Mesenchymal stem cell (in vitro differentiated cells and primary cell): ENCODE measurements at regions not wholly inside any gene's neighbourhood (a gene's known extent, or its start where the extent isn't known, plus 50 kb on each side); places are given as distances from the start of the nearest gene placed in this dataset.

Experiments used
- DNase-seq: peaks from one replicate; pipeline ENCODE4 v3.0.0-alpha.2; 2013
- H2AFZ ChIP-seq: one replicate; pipeline ENCODE4 v1.6.1; 2013; ENCODE audit warnings: low read depth, mild to moderate bottlenecking, control low read depth, inconsistent platforms, low read length, moderate library complexity
- H2AK5ac ChIP-seq: 2 replicates; pipeline ENCODE4 v1.6.1; 2013; ENCODE audit warnings: low read length, moderate library complexity, mild to moderate bottlenecking, inconsistent platforms; ENCODE audit not compliant: severe bottlenecking
- H2BK120ac ChIP-seq: one replicate; pipeline ENCODE4 v1.6.1; 2013; ENCODE audit warnings: low read depth, mild to moderate bottlenecking, inconsistent platforms, low read length, moderate library complexity
- H2BK12ac ChIP-seq, 2 experiments: one replicate each; pipeline ENCODE4 v1.6.1; 2013; ENCODE audit warnings: inconsistent platforms in 2 of 2, low read length in 2 of 2, mild to moderate bottlenecking in 2 of 2, moderate library complexity in 2 of 2, control low read depth in 1 of 2
- H2BK15ac ChIP-seq: one replicate; pipeline ENCODE4 v1.6.1; 2013; ENCODE audit warnings: mild to moderate bottlenecking, low read depth, inconsistent platforms; ENCODE audit not compliant: poor library complexity, severe bottlenecking
- H2BK5ac ChIP-seq: 2 replicates; pipeline ENCODE4 v1.6.1; 2013; ENCODE audit warnings: low read depth, mild to moderate bottlenecking, low read length, control low read depth, inconsistent platforms; ENCODE audit not compliant: poor library complexity, severe bottlenecking
- H3K14ac ChIP-seq, 2 experiments: one replicate each; pipeline ENCODE4 v1.6.1; 2013; ENCODE audit warnings: inconsistent platforms in 2 of 2, low read length in 2 of 2, control low read depth in 1 of 2, mild to moderate bottlenecking in 1 of 2, moderate library complexity in 1 of 2
- H3K18ac ChIP-seq, 2 experiments: one replicate each; pipeline ENCODE4 v1.6.1; 2013; ENCODE audit warnings: inconsistent platforms in 2 of 2, low read length in 2 of 2, control low read depth in 1 of 2, low read depth in 1 of 2, mild to moderate bottlenecking in 1 of 2
- H3K23ac ChIP-seq, 2 experiments: one replicate each; pipeline ENCODE4 v1.6.1; 2013; ENCODE audit warnings: inconsistent platforms in 2 of 2, low read length in 2 of 2, mild to moderate bottlenecking in 2 of 2, moderate library complexity in 2 of 2, control low read depth in 1 of 2
- H3K27ac ChIP-seq: 2 replicates; pipeline ENCODE4 v1.5.1; 2013; ENCODE audit warnings: mild to moderate bottlenecking, moderate library complexity, low read length, control low read depth, inconsistent platforms; ENCODE audit not compliant: poor library complexity, severe bottlenecking
- H3K27me3 ChIP-seq, 2 experiments: 2 replicates each; pipeline versions ENCODE4 v1.6.1 to v1.7.0; 2013; ENCODE audit warnings: low read length in 2 of 2, mild to moderate bottlenecking in 2 of 2, moderate library complexity in 2 of 2, control low read depth in 1 of 2, inconsistent platforms in 1 of 2; ENCODE audit not compliant: control insufficient read depth in 1 of 2, insufficient read depth in 1 of 2
- H3K36me3 ChIP-seq, 2 experiments: 2 replicates each; pipeline versions ENCODE4 v1.6.1 to v1.7.0; 2013; ENCODE audit warnings: low read length in 2 of 2, control low read depth in 1 of 2, inconsistent platforms in 1 of 2, low read depth in 1 of 2, mild to moderate bottlenecking in 1 of 2; ENCODE audit not compliant: insufficient read depth in 2 of 2, control insufficient read depth in 1 of 2
- H3K4ac ChIP-seq, 2 experiments: one replicate each; pipeline ENCODE4 v1.6.1; 2013; ENCODE audit warnings: inconsistent platforms in 2 of 2, low read length in 2 of 2, mild to moderate bottlenecking in 2 of 2, moderate library complexity in 2 of 2, control low read depth in 1 of 2, low read depth in 1 of 2
- H3K4me1 ChIP-seq: 2 replicates; pipeline ENCODE4 v1.6.1; 2013; ENCODE audit warnings: low read depth, low read length, control low read depth; ENCODE audit not compliant: control insufficient read depth, insufficient read depth
- H3K4me2 ChIP-seq: 2 replicates; pipeline ENCODE4 v1.6.1; 2013; ENCODE audit warnings: low read length, mild to moderate bottlenecking, inconsistent platforms; ENCODE audit not compliant: poor library complexity, severe bottlenecking
- H3K4me3 ChIP-seq, 2 experiments: 2 replicates each; pipeline versions ENCODE4 v1.5.1 to v1.7.0; 2013; ENCODE audit warnings: low read length in 2 of 2, mild to moderate bottlenecking in 2 of 2, control low read depth in 1 of 2, low read depth in 1 of 2; ENCODE audit not compliant: insufficient read depth in 1 of 2
- H3K79me1 ChIP-seq: replicated peaks from 2 replicates; pipeline ENCODE4 v1.6.1; 2013; ENCODE audit warnings: mild to moderate bottlenecking, control low read depth, low read length, inconsistent platforms; ENCODE audit not compliant: poor library complexity, severe bottlenecking
- H3K9ac ChIP-seq: 2 replicates; pipeline ENCODE4 v1.7.0; 2013; ENCODE audit warnings: mild to moderate bottlenecking, low read length, moderate library complexity
- H3K9me3 ChIP-seq: 2 replicates; pipeline ENCODE4 v1.7.0; 2013; ENCODE audit warnings: mild to moderate bottlenecking, low read length; ENCODE audit not compliant: control insufficient read depth
- H4K8ac ChIP-seq: one replicate; pipeline ENCODE4 v1.6.1; 2013; ENCODE audit warnings: inconsistent platforms, mild to moderate bottlenecking, low read length, moderate library complexity
- H4K91ac ChIP-seq: one replicate; pipeline ENCODE4 v1.6.1; 2013; ENCODE audit warnings: mild to moderate bottlenecking, low read length, inconsistent platforms
- WGBS: methylation state at CpG from one replicate; pipeline ENCODE4 v1.1.7; 2013; ENCODE audit warnings: mixed read lengths; 5-methylcytosine and 5-hydroxymethylcytosine counted together

GRCh38 chr4:124177647-124178425 is 534.7 kb downstream of the ANKRD50 start:
- Histone ChIP-seq H3K36me3 (no peaks in the 10 kb centered on the region), H4K8ac (no peak overlapping the region), H3K9me3 (no peaks in the 10 kb centered on the region)

GRCh38 chr4:124178449-124179021 is 534.0 kb downstream of the ANKRD50 start:
- 67% methylated on average over 4 of the region's 4 CpGs for WGBS
- Histone ChIP-seq H3K79me1 (no peaks in the 10 kb centered on the region), H3K36me3 (no peaks in the 10 kb centered on the region), H3K23ac (no peak overlapping the region), H3K27me3 (no peaks in the 10 kb centered on the region), H2BK120ac (no peak overlapping the region), H2BK5ac (no peak overlapping the region), H2BK12ac (no peak overlapping the region), H3K9ac (peak overlapping the region; percentile 63), H3K18ac (no peak overlapping the region), H3K9me3 (no peaks in the 10 kb centered on the region), H2AK5ac (no peak overlapping the region), H3K4ac (peak overlapping the region in 1 of 2 experiments; percentile 38), H3K4me3 (peak overlapping the region in 1 of 2 experiments; percentile 6), H3K14ac (no peak overlapping the region), H2BK15ac (no peak overlapping the region), H4K8ac (no peak overlapping the region), H3K4me2 (no peak overlapping the region), H4K91ac (no peak overlapping the region), H3K27ac (no peak overlapping the region), H2AFZ (no peak overlapping the region), H3K4me1 (no peaks in the 10 kb centered on the region)
- no peak for DNase-seq

More at GRCh38 chr4:124177647-124178425, 534.7 kb downstream of the ANKRD50 start:
- no peak overlapping the region for H2AK5ac ChIP-seq
- no peak overlapping the region for H4K91ac ChIP-seq
- H2BK5ac ChIP-seq: no peak overlapping the region
- H3K4ac ChIP-seq: no peak overlapping the region
- no peak overlapping the region for H3K23ac ChIP-seq
- WGBS: 29% methylated on average over 3 of the region's 4 CpGs
- no peak overlapping the region for H3K4me2 ChIP-seq
- peak overlapping the region in 1 of 2 experiments; percentile 6 for H3K4me3 ChIP-seq
- H2BK120ac ChIP-seq: no peak overlapping the region
- no peak overlapping the region for H2BK12ac ChIP-seq
- no peaks in the 10 kb centered on the region for H3K79me1 ChIP-seq
- peak; percentile 82 for DNase-seq
- H2AFZ ChIP-seq: no peak overlapping the region
- no peak overlapping the region for H2BK15ac ChIP-seq
- no peak overlapping the region for H3K14ac ChIP-seq
- H3K27me3 ChIP-seq: no peaks in the 10 kb centered on the region
- H3K27ac ChIP-seq: no peak overlapping the region
- H3K9ac ChIP-seq: peak overlapping the region; percentile 63
- H3K18ac ChIP-seq: no peak overlapping the region
- no peaks in the 10 kb centered on the region for H3K4me1 ChIP-seq

- Histone ChIP-seq H3K23ac (no peak overlapping the region), H3K4me3 (no peak overlapping the region), H3K4me1 (no peaks in the 10 kb centered on the region), H3K4me2 (no peak overlapping the region), H2BK15ac (no peak overlapping the region), H3K9ac (no peak overlapping the region), H3K4ac (no peak overlapping the region), H3K36me3 (no peaks in the 10 kb centered on the region), H3K18ac (no peak overlapping the region), H3K14ac (no peak overlapping the region), H4K8ac (no peak overlapping the region), H3K27ac (no peak overlapping the region), H2AFZ (no peak overlapping the region), H4K91ac (no peak overlapping the region), H3K27me3 (no peaks in the 10 kb centered on the region), H2BK5ac (no peak overlapping the region), H3K79me1 (no peaks in the 10 kb centered on the region), H2BK120ac (no peak overlapping the region), H2BK12ac (peak overlapping the region in 1 of 2 experiments; percentile 21), H2AK5ac (no peak overlapping the region), H3K9me3 (no peaks in the 10 kb centered on the region)
- WGBS: 91% methylated on average over 4 of the region's 5 CpGs
- DNase-seq: no peak
Measured at GRCh38 chr4:124179506-124180186, 532.9 kb downstream of the ANKRD50 start.

- no peak overlapping the region for H3K14ac ChIP-seq
- H2BK15ac ChIP-seq: no peak overlapping the region
- no peak overlapping the region for H3K23ac ChIP-seq
- DNase-seq: no peak
- H3K27me3 ChIP-seq: no peaks in the 10 kb centered on the region
- H3K9me3 ChIP-seq: no peaks in the 10 kb centered on the region
- no peaks in the 10 kb centered on the region for H3K79me1 ChIP-seq
- H3K4me2 ChIP-seq: no peak overlapping the region
- no peak overlapping the region for H2AFZ ChIP-seq
- H3K27ac ChIP-seq: no peak overlapping the region
- H3K4me1 ChIP-seq: no peaks in the 10 kb centered on the region
- WGBS: 100% methylated on average over 1 of the region's 2 CpGs
- H2AK5ac ChIP-seq: no peak overlapping the region
- H3K36me3 ChIP-seq: no peaks in the 10 kb centered on the region
- no peak overlapping the region for H2BK5ac ChIP-seq
- no peak overlapping the region for H3K18ac ChIP-seq
- no peak overlapping the region for H3K9ac ChIP-seq
- no peak overlapping the region for H2BK12ac ChIP-seq
- H3K4ac ChIP-seq: no peak overlapping the region
- no peak overlapping the region for H4K91ac ChIP-seq
- H2BK120ac ChIP-seq: no peak overlapping the region
- H4K8ac ChIP-seq: no peak overlapping the region
- H3K4me3 ChIP-seq: no peak overlapping the region
Measured at GRCh38 chr4:124181039-124181438, 531.5 kb downstream of the ANKRD50 start.
